CD14-positive monocyte (primary cell): ENCODE measurements at regions not wholly inside any gene's neighbourhood (a gene's known extent, or its start where the extent isn't known, plus 50 kb on each side); places are given as distances from the start of the nearest gene placed in this dataset.

Source experiments
- DNase-seq, 3 donors: peaks; one replicate each; pipeline ENCODE4 v3.0.0-alpha.2; 2011 to 2022
- H2AFZ ChIP-seq: 2 replicates; pipeline ENCODE4 v1.6.0; 2012; ENCODE audit warnings: mild to moderate bottlenecking, low read depth, low read length, inconsistent platforms; ENCODE audit not compliant: insufficient read depth, poor library complexity, severe bottlenecking
- H3K27ac ChIP-seq, 2 donors: 1 replicate in 1 of 2; 2 replicates in 1 of 2; pipeline ENCODE4 v1.5.1; 2012 to 2013; ENCODE audit warnings: low read length in 2 of 2, control low read depth in 1 of 2, inconsistent platforms in 1 of 2, low read depth in 1 of 2, mild to moderate bottlenecking in 1 of 2
- H3K27me3 ChIP-seq, 2 donors: one replicate each; pipeline versions ENCODE4 v1.6.0 to v1.6.1; 2011 to 2013; ENCODE audit warnings: low read length in 2 of 2; ENCODE audit not compliant: control insufficient read depth in 2 of 2, insufficient read depth in 2 of 2
- H3K36me3 ChIP-seq, 2 donors: replicated peaks in 1 of 2; 1 replicate in 1 of 2; 2 replicates in 1 of 2; pipeline versions ENCODE4 v1.5.1 to v1.6.1; 2012 to 2013; ENCODE audit warnings: low read length in 2 of 2, control low read depth in 1 of 2, inconsistent platforms in 1 of 2, mild to moderate bottlenecking in 1 of 2; ENCODE audit not compliant: insufficient read depth in 2 of 2, control insufficient read depth in 1 of 2
- H3K4me1 ChIP-seq, 2 donors: 1 replicate in 1 of 2; 2 replicates in 1 of 2; pipeline versions ENCODE4 v1.5.1 to v1.6.1; 2012 to 2013; ENCODE audit warnings: low read length in 2 of 2, control low read depth in 1 of 2, inconsistent platforms in 1 of 2, mild to moderate bottlenecking in 1 of 2, moderate library complexity in 1 of 2; ENCODE audit not compliant: insufficient read depth in 2 of 2, control insufficient read depth in 1 of 2
- H3K4me2 ChIP-seq: replicated peaks from 2 replicates; pipeline ENCODE3; 2012; ENCODE audit warnings: low read length, moderate library complexity, mild to moderate bottlenecking; ENCODE audit not compliant: poor library complexity, severe bottlenecking; ENCODE audit errors: extremely low read depth
- H3K4me3 ChIP-seq, 3 experiments: fragments of 200-600 bp in 1 of 3; sonication (generic) in 1 of 3; replicated peaks in 1 of 3; 1 replicate in 2 of 3; 2 replicates in 1 of 3; pipeline ENCODE4 v1.5.1; 2011 to 2013; ENCODE audit warnings: low read length in 3 of 3, mild to moderate bottlenecking in 3 of 3, control low read depth in 2 of 3, low read depth in 2 of 3, inconsistent platforms in 1 of 3, moderate library complexity in 1 of 3
- H3K79me2 ChIP-seq: 2 replicates; pipeline ENCODE4 v1.6.0; 2012; ENCODE audit warnings: mild to moderate bottlenecking, control low read depth, inconsistent platforms, low read length, moderate library complexity; ENCODE audit not compliant: insufficient read depth
- H3K9ac ChIP-seq: 2 replicates; pipeline ENCODE4 v1.6.0; 2017; ENCODE audit warnings: low read length, mild to moderate bottlenecking; ENCODE audit not compliant: insufficient read depth, poor library complexity, severe bottlenecking
- H3K9me3 ChIP-seq, 2 donors: replicated peaks in 1 of 2; 1 replicate in 1 of 2; 2 replicates in 1 of 2; pipeline versions ENCODE4 v1.5.1 to v1.6.1; 2012 to 2013; ENCODE audit warnings: low read length in 2 of 2, control low read depth in 1 of 2; ENCODE audit not compliant: control insufficient read depth in 1 of 2, insufficient read depth in 1 of 2
- H4K20me1 ChIP-seq: 2 replicates; pipeline ENCODE4 v1.6.0; 2012; ENCODE audit warnings: mild to moderate bottlenecking, low read length, control low read depth, moderate library complexity; ENCODE audit not compliant: insufficient read depth
- H3K27ac Mint-ChIP-seq, 7 donors: one replicate each; pipeline ENCODE4 v1.8.0; 2020; ENCODE audit warnings: mild to moderate bottlenecking in 7 of 7, mixed read lengths in 7 of 7, moderate library complexity in 6 of 7, inconsistent platforms in 2 of 7
- H3K27me3 Mint-ChIP-seq, 3 donors: one replicate each; pipeline ENCODE4 v1.8.0; 2021 to 2022; ENCODE audit warnings: low read depth in 3 of 3, mild to moderate bottlenecking in 3 of 3, mixed read lengths in 3 of 3, moderate library complexity in 3 of 3, inconsistent platforms in 1 of 3
- H3K36me3 Mint-ChIP-seq, 2 donors: one replicate each; pipeline ENCODE4 v1.8.0; 2020; ENCODE audit warnings: mixed read lengths in 2 of 2, inconsistent platforms in 1 of 2, mild to moderate bottlenecking in 1 of 2
- H3K4me1 Mint-ChIP-seq: one replicate; pipeline ENCODE4 v1.8.0; 2020; ENCODE audit warnings: mild to moderate bottlenecking, mixed read lengths
- H3K4me3 Mint-ChIP-seq, 2 donors: one replicate each; pipeline ENCODE4 v1.8.0; 2020; ENCODE audit warnings: mild to moderate bottlenecking in 2 of 2, mixed read lengths in 2 of 2, moderate library complexity in 1 of 2
- H3K9me3 Mint-ChIP-seq, 7 donors: one replicate each; pipeline ENCODE4 v1.8.0; 2020 to 2022; ENCODE audit warnings: mixed read lengths in 7 of 7, mild to moderate bottlenecking in 6 of 7, moderate library complexity in 6 of 7, inconsistent platforms in 2 of 7
- WGBS: methylation state at CpG from one replicate; pipeline ENCODE4 v1.1.5; 2013; ENCODE audit warnings: missing lambda C conversion rate; ENCODE audit not compliant: insufficient coverage; 5-methylcytosine and 5-hydroxymethylcytosine counted together
- intact Hi-C, 2 donors: fragments of 100-400 bp; cut with micrococcal nuclease; formaldehyde crosslinking; loops; one replicate each; pipeline versions ENCODE4 v1.15.0 to v1.15.1; 2023
- TF ChIP-seq, protein P1 (sequence below): fragments of 200-600 bp; IDR thresholded peaks from one replicate; pipeline ENCODE4 v1.8.0; 2022; ENCODE audit warnings: antibody characterized with exemption, mild to moderate bottlenecking

DNA sequence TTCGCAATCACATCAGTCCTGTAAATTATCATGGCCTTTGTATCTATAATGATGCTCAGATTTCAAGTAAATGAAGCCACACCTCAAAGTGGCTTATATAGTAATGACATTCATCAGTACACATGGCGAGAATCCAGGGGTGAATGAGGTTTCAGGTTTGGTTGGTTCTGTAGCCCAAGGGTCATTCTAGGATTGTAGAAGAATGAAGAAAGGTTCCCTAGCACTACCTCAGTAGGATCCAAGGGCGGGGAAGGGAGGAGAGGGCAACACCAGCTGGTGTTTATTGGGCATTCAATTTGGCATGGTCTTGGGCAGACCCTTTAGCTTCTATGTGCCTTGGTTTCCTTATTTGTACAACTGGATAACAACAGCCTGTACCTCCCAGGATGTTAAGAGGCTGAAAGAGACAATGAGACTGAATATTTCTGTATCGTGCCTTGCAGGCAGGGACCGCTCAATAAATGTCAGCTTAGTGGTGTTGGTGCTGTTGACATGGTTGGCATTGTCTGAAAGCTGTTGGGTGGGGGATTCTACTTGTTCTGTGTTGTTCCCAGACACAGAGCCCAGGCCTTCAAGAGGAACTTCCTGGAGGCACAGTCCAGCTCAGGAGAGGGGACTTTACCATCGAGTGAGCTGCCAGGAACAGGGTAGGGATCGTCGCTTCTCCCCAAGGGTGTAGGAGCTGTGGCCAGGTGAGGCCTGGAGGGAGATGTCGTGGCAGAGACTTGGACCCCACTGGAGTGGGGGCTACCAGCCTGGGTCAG, 388.2 kb downstream of the PTPRU start:
- intact Hi-C loops: no loop called here
- H3K36me3 Mint-ChIP-seq: no peaks in the 10 kb centered on the region
- 82% methylated on average over 8 of the region's 9 CpGs for WGBS

DNA sequence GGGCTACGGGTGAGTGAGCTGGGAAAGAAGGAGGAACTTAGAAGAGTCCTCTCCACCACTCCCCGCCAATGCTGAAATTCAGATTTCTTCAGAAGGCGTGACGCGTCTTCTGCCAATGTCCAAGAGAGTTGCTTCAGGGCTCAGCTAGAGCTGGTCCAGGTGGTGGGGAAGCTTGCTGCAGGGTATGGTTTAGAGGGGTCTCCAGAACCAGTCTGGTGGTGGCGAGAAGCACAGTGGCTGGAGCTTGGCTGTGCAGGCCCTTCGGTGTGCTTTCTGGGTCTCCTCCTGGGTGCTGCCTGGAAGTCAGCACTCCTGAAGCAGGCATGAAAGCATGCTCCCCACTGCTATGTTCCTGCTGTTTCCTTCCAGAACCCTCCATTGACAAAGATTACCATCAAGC, 387.2 kb downstream of the PTPRU start:
- Histone ChIP-seq H3K4me1 (no peaks in the 10 kb centered on the region), H3K36me3 (no peaks in the 10 kb centered on the region), H3K4me3 (no peak overlapping the region), H3K27me3 (peaks cover 0 to 2% of the 10 kb centered on the region in 2 donors), H2AFZ (no peak overlapping the region), H3K79me2 (no peaks in the 10 kb centered on the region), H3K4me2 (no peak overlapping the region), H4K20me1 (no peaks in the 10 kb centered on the region), H3K27ac (no peak overlapping the region), H3K9ac (no peak overlapping the region), H3K9me3 (peaks cover 0 to 7% of the 10 kb centered on the region in 2 donors)
- Mint-ChIP-seq H3K27ac (no peak overlapping the region), H3K36me3 (no peaks in the 10 kb centered on the region), H3K27me3 (peaks cover 1 to 4% (median 1%) of the 10 kb centered on the region in 3 donors), H3K4me3 (no peak overlapping the region), H3K9me3 (peaks cover 2 to 13% (median 9%) of the 10 kb centered on the region in 7 donors), H3K4me1 (no peaks in the 10 kb centered on the region)
- TF ChIP-seq, protein P1, sequence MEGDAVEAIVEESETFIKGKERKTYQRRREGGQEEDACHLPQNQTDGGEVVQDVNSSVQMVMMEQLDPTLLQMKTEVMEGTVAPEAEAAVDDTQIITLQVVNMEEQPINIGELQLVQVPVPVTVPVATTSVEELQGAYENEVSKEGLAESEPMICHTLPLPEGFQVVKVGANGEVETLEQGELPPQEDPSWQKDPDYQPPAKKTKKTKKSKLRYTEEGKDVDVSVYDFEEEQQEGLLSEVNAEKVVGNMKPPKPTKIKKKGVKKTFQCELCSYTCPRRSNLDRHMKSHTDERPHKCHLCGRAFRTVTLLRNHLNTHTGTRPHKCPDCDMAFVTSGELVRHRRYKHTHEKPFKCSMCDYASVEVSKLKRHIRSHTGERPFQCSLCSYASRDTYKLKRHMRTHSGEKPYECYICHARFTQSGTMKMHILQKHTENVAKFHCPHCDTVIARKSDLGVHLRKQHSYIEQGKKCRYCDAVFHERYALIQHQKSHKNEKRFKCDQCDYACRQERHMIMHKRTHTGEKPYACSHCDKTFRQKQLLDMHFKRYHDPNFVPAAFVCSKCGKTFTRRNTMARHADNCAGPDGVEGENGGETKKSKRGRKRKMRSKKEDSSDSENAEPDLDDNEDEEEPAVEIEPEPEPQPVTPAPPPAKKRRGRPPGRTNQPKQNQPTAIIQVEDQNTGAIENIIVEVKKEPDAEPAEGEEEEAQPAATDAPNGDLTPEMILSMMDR: no peak
- intact Hi-C loops: no loop called here
- 77% methylated on average over 2 of the region's 7 CpGs for WGBS
- no peak for DNase-seq

More for the DNA sequence above, 388.2 kb downstream of the PTPRU start:
- no peak overlapping the region for H3K27ac ChIP-seq
- H3K27ac Mint-ChIP-seq: peak overlapping the region in 1 of 7 donors; percentile 64
- peaks cover 2 to 15% (median 11%) of the 10 kb centered on the region in 7 donors for H3K9me3 Mint-ChIP-seq
- H3K4me3 ChIP-seq: no peak overlapping the region
- H3K4me1 ChIP-seq: no peaks in the 10 kb centered on the region
- peaks cover 0 to 7% of the 10 kb centered on the region in 2 donors for H3K9me3 ChIP-seq
- H3K27me3 Mint-ChIP-seq: peaks cover 1 to 5% (median 1%) of the 10 kb centered on the region in 3 donors
- H2AFZ ChIP-seq: no peak overlapping the region
- DNase-seq: no peak
- H3K4me1 Mint-ChIP-seq: no peaks in the 10 kb centered on the region
- no peaks in the 10 kb centered on the region for H4K20me1 ChIP-seq
- H3K27me3 ChIP-seq: peaks cover 0 to 2% of the 10 kb centered on the region in 2 donors
- TF ChIP-seq, protein P1: no peak
- no peaks in the 10 kb centered on the region for H3K79me2 ChIP-seq
- H3K9ac ChIP-seq: no peak overlapping the region
- H3K4me2 ChIP-seq: no peak overlapping the region
- peak overlapping the region in 1 of 2 donors; percentile 48 for H3K4me3 Mint-ChIP-seq
- H3K36me3 ChIP-seq: no peaks in the 10 kb centered on the region
